ENCODE measurements at regions not wholly inside any gene's neighbourhood (a gene's known extent, or its start where the extent isn't known, plus 50 kb on each side); places are given as distances from the start of the nearest gene placed in this dataset.

DNA sequence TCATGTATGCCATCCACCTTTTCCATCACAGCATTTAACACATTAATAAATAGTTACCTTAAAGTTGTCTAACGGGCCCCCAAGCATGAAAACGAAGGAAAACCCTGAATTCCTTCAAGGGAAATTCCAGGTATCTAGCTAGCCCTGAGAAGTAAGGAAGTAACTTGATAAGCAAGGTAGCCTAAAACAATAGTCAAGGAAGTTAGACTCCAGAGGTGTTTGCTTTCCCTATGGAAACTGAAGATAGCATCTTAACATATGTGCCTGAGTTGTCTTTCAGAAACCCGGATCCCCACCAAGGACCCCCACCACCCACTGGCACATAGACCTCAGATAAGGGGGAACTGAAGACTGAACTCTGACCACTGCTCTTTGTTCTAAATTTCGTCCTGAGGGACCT lies 127.4 kb downstream of the TBXT start:
- no peak overlapping the region for H3K27ac ChIP-seq
- no peak for TF ChIP-seq POLR2A (IDR thresholded peaks at IDR 0.05)
- TF ChIP-seq, protein P1, sequence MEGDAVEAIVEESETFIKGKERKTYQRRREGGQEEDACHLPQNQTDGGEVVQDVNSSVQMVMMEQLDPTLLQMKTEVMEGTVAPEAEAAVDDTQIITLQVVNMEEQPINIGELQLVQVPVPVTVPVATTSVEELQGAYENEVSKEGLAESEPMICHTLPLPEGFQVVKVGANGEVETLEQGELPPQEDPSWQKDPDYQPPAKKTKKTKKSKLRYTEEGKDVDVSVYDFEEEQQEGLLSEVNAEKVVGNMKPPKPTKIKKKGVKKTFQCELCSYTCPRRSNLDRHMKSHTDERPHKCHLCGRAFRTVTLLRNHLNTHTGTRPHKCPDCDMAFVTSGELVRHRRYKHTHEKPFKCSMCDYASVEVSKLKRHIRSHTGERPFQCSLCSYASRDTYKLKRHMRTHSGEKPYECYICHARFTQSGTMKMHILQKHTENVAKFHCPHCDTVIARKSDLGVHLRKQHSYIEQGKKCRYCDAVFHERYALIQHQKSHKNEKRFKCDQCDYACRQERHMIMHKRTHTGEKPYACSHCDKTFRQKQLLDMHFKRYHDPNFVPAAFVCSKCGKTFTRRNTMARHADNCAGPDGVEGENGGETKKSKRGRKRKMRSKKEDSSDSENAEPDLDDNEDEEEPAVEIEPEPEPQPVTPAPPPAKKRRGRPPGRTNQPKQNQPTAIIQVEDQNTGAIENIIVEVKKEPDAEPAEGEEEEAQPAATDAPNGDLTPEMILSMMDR (IDR thresholded peaks at IDR 0.05), result no peak
- H3K4me3 ChIP-seq, result no peak overlapping the region
- no peaks in the 10 kb centered on the region for H3K36me3 ChIP-seq
- H3K27me3 ChIP-seq, result no peaks in the 10 kb centered on the region
- no peak for DNase-seq
- no peaks in the 10 kb centered on the region for H3K4me1 ChIP-seq
- H3K9me3 ChIP-seq, result no peaks in the 10 kb centered on the region

DNA sequence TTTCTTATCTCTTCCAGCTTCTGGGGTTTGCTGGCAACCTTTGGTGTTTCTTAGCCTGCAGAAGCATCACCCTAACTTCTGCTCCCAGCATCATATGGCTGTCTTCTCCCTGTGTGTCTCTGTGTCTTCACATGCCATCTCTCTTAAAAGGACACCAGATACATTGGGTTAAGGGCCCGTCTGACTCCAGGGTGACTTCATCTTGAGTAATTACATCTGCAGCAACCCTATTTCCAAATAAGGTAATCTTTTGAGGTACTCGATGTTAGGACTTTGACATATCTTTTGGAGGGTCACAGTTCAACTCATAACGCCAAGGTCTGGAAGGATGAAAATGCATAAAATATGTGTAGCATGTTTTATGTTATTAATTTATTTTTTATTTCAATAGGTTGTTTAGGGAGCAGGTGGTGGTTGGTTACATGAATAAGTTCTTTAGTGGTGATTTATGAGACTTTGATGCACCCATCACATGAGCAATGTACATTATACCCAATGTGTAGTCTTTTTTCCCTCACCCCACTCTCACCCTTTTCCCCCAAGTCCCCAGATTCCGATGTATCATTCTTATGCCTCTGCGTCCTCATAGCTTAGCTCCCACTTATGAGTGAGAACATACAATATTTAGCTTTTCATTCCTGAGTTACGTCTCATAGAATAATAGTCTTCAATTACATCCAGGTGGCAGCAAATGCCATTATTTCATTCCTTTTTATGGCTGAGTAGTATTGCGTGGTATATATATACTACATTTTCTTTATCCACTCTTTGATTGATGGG lies 131.1 kb downstream of the TBXT start:
- H3K4me3 ChIP-seq, result no peak overlapping the region
- TF ChIP-seq POLR2A (IDR thresholded peaks at IDR 0.05), result no peak
- TF ChIP-seq, protein P1 (IDR thresholded peaks at IDR 0.05), result no peak
- no peaks in the 10 kb centered on the region for H3K36me3 ChIP-seq
- no peaks in the 10 kb centered on the region for H3K9me3 ChIP-seq
- H3K27ac ChIP-seq, result no peak overlapping the region
- no peaks in the 10 kb centered on the region for H3K27me3 ChIP-seq
- no peaks in the 10 kb centered on the region for H3K4me1 ChIP-seq
- no peak for DNase-seq

DNA sequence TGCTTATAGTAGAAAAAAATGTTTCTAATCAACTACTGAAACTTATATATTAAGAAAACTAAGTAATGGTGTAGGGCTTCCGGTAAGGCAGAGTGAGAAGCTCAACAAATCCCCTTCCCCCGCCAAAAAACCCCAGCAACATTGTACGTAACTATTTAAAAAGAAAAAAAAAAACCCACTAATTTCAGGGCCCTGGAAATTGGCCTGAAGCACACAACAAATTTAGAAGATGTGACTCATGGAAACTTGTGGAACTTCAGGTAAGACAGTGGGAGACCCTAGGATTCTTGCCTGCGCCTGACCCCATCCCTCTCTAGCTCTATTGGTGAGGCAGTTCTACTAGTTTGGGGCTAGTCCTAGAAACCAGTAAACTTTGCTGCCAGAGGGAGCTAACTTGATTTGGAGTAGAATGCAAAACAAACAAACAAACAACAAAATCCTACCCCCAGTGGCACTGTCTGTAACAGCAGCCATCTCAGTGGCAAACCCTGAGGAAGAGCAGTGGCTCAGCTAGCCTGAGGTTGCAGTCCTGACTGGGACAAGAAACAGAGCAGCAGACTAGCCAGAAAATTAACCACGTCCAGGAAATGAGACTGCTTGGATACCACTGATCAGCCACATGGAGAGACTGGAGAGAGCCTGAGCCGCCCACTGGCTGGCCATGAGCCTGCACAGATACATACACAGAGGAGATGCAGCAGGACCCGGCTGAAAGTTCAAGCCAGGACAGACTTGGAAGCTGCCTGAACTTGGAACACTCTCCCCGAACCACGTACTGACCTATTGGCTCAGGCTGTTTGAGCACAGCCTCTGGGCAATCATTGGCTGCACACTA lies 135.1 kb downstream of the TBXT start:
- no peaks in the 10 kb centered on the region for H3K4me1 ChIP-seq
- H3K27ac ChIP-seq, result no peak overlapping the region
- DNase-seq, result no peak
- no peak for TF ChIP-seq POLR2A (IDR thresholded peaks at IDR 0.05)
- TF ChIP-seq, protein P1 (IDR thresholded peaks at IDR 0.05), result no peak
- H3K9me3 ChIP-seq, result no peaks in the 10 kb centered on the region
- H3K27me3 ChIP-seq, result no peaks in the 10 kb centered on the region
- no peak overlapping the region for H3K4me3 ChIP-seq
- H3K36me3 ChIP-seq, result no peaks in the 10 kb centered on the region

DNA sequence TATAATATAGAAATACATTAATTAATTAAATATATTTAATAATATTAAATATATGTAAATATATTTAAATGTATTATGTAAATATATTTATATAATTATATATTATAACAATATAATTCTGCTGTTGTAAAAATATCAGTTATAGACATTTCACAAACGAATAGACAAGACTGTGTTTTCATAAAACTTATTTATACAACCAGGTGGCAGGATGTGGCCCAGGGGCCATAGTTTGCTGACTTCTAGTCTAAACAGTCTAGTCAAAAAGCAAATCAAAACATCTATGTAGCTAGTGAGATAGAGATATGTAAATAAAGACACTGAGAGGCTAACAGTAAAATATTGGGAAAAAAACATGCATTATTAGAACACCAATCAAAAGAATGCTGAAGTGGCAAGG lies 136.4 kb downstream of the TBXT start:
- no peak for DNase-seq
- Histone ChIP-seq H3K27me3 (no peaks in the 10 kb centered on the region), H3K36me3 (no peaks in the 10 kb centered on the region), H3K4me1 (no peaks in the 10 kb centered on the region), H3K4me3 (no peak overlapping the region), H3K9me3 (no peaks in the 10 kb centered on the region), H3K27ac (no peak overlapping the region)
- TF ChIP-seq POLR2A (IDR thresholded peaks at IDR 0.05), result no peak
- TF ChIP-seq, protein P1 (IDR thresholded peaks at IDR 0.05), result no peak

DNA sequence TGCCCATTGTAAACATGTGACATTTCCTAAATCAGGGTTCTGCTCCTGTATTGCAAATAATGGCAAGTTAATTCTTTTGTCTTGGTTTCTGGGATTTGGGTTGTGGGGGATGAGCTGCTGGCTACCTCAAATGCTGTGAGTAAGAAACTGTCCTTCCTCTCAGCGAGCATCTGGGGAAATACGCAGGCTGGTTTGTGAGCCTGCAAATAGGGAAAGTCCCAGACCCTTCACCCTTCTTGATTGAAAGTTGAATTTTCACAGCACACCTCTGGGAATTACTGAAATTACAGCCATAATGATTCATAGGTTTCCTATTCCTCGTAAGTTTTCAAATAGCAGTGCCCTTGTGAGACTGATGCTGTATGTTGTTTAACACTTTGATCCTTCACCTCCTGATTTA lies 138.1 kb downstream of the TBXT start:
- H3K4me1 ChIP-seq, result no peaks in the 10 kb centered on the region
- H3K27ac ChIP-seq, result no peak overlapping the region
- no peaks in the 10 kb centered on the region for H3K27me3 ChIP-seq
- H3K9me3 ChIP-seq, result no peaks in the 10 kb centered on the region
- TF ChIP-seq, protein P1 (IDR thresholded peaks at IDR 0.05), result no peak
- no peak for TF ChIP-seq POLR2A (IDR thresholded peaks at IDR 0.05)
- no peaks in the 10 kb centered on the region for H3K36me3 ChIP-seq
- H3K4me3 ChIP-seq, result no peak overlapping the region
- no peak for DNase-seq
